GM19043 (cell line): ENCODE measurements at regions not wholly inside any gene's neighbourhood (a gene's known extent, or its start where the extent isn't known, plus 50 kb on each side); places are given as distances from the start of the nearest gene placed in this dataset.
"Not testable (repeated sequence)": the region's sequence is repeated elsewhere in the genome, so short reads cannot be mapped to it uniquely, and the experiment has no call there.

Source experiments
- ATAC-seq: cut with Tn5 transposase; IDR thresholded peaks from one replicate; pipeline ENCODE4 v1.9.1; 2021; ENCODE audit warnings: low read depth; ENCODE audit not compliant: unreplicated experiment

DNA sequence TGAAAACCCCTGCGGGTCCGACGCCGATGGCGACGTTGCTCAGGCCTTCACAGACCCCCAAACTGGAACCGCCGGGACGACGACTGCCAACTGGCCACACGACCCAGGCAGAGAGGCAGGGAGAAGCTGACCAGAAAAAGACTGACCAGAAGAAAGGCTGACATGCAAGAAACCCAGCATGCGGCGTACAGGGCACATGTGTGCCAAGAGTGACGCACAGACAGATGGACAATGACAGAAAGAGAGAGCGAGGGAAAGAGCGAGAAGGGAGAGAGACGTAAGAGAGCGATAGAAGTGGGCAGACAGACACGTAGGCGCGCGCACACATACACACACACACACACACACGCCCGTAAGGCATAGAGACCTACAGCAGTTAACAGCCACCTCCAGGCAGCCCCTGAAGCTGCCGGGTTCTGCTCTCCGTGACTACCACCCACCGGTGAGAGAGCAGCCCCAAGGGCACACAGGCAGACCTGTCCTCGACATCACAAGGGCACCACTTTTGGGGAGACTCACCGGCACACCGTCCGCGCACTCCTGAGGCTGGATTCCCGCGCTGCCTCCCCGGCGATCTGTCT is 67.2 kb upstream of the ZNF527 start:
- no peak for ATAC-seq

DNA sequence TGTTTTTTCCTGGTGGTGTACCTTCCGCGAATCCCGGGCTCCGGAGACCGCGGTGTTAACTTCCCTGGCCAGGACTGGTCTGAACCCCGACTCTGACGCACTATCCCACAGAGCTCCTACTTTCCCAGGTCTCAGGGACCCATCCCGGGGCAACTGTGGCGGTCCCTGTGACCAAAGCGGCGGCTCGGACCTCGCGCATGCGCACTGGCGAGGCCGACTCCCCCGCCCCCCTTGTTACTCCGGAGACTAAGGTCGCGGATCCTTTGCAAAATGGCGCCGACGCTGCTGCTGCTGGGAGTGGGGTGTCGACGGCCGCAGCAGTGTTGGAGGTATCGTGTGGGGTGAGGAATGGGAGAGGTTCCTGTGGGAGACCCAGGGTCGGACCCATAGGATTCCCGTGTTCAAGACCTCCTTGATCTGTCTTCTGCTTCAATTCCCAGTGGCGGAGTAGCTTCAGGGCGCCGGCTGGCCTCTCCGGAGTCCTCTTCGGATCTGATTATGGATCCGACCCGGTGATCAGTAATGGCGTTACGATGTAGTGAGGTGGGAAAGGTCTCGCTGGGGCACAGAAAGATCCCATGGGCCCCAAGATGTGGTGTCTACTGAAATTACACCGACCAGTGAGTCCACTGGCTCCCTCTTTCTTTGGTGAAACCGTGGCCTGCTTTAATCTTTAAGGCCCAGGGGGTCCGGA is 66.6 kb upstream of the ZNF527 start:
- ATAC-seq = no peak

DNA sequence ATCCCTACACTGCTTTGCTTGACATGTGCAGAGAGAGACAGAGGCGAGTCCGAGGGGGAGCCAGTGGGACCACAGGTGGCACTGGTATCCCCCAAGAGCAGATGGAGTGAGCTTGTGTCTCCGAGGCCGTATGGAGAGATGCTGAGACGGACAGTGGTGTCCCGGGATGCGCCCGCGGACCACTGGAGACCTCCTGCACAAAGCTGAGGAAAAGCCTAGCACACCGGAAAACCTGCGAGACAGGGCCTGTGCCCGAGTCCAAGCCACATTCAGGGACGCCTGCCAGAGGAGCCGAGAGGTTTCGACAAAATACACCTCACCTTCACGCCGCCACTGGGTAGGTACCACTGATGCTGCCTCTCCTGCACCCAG is 66.0 kb upstream of the ZNF527 start:
- ATAC-seq = no peak

DNA sequence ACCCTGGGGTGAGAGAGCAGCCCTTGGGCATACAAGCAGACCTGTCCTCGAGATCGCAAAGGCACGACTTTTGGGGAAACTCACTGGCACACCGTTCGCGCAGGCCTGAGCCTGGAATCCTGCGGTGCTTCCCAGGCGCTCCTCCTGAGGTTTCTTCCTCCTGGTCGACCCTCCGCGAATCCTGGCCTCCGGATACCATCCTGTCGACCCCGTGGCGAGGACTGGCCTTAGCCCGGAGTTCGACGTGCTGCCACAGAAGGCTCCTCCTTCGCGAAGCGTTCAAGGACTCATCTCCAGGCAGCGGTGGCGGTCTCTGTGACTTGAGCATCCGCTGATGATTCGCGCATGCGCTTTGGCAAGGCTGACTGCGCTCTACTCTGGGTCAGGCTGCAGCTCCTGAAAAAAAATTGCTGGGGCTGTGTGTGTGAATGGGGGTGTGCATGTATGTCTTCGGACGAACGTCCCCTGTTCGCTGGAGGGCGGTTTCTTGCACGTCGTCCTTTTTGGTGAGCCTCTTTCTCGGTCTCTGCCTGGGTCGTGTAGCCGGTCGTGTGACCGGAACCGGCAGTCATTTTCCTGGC is 64.4 kb upstream of the ZNF527 start:
- ATAC-seq = no peak

DNA sequence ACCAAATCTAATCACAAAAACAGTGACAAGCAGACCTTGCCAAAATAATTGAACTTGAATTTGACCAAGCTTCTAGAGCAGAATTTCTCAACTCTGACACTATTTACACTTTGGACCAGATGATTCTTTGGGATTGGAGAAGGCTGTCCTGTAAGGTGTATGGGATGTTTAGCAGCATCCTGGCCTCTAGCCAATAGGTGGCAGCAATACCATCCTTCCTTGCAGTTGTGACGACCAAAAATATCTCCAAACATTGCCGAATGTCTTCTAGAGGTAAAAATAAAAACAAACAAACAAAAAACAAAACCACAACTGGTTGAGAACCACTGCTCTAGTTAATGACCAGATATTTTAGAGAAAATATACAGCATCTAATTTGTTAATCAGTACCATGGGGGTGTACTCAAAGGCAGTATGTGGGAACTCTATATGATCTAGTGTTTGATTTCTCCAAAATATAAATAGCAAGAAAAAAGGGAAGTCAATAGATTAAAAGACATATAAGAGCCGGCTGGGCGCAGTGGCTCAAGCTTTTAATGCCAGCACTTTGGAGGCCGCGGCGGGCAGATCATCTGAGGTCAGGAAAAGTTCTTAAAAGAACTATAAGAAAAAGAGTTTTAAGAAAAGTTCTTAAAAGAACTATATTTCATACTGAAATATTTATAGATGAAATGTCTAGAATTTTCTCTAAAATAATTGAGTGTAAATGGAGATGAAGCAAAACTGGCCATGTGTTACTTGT is 60.9 kb upstream of the ZNF527 start:
- ATAC-seq = no peak

DNA sequence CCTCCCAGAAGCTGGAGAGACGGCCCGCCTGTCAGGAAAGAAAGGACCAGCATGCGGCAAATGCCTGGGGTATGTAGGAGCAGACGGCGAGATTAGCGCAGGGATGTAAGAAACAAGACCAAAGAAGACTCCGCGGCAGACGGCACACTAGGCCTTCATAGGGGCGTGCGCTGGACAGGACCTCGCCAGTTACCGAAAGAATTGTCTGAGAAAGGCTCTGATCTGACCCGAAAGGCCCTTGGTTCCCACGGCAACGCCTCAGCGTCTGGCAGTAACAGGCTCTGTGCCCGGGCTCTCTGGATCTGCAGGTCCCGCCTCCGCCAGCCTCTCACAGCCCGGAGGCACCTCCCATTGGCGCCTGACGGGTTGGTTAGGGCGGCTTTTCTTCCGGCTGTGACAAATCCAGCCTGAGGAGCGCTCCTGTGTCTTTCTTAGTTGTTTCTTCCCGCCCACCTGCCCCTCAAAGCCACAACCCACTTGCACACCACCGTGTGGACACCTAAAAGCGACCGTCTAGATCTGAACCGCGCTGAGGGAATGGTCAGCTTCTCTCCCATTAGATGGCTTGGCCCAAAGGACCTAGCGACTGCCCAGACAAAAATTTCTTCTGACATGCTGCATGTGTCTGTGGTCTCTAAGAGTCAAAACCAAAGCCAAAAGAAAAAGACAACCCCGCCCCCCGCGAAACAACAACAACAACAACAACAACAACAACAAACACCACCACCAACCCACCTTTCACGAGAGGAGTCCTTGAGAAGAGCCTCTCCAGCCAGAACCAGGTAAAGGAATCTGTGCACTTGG is 58.2 kb upstream of the ZNF527 start:
- ATAC-seq = not testable (repeated sequence)

DNA sequence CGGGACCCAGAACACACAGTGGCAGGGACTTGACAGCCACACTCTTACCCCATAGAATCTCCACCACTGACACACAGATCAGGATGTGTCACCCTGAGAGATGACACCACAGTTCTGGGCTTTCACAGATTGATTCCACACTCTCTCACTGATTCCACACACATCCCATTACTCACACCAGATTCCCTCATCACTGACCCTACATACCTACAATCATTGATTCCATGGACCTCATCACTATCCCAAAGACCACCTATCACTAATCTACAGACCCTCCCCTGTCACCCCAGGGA is 57.6 kb upstream of the ZNF527 start:
- ATAC-seq = no peak

DNA sequence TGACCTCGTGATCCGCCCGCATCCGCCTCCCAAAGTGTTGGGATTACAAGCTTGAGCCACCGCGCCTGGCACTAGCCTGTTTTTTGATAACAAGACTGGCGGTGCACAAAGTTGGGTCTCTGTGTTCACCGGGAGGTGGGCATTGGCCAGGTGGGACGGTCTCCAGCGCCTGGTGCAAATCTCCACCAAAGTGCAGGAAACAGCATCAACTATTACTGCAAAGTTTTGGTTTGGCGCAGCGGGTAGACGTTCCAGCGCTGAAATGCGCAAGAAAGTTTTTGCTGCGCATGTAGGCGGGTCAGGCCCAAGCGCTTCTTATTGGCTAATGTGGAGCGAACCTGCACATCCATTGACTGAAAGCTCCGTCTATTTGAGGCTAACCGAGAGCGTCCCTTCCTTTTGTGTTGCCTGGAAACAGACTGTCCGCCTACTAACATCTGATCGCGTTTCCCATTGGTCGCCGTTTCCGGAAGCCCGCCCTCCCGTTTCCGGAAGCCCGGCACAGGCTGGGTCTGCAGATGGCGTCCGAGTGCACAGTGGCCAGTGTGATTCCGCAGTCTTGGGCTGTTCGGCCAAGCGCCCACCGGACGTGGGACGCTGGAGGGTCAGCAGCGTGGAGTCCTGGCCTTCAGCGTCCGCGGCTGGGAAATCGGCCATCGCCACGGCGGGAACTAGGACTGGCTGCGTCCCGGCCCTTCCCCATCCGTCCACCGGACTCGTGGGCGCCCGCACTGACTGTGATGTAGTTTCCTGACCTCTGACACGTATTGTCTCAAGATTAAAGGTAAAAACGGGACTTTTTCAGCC is 53.3 kb upstream of the ZNF527 start:
- ATAC-seq = peak; percentile 94

DNA sequence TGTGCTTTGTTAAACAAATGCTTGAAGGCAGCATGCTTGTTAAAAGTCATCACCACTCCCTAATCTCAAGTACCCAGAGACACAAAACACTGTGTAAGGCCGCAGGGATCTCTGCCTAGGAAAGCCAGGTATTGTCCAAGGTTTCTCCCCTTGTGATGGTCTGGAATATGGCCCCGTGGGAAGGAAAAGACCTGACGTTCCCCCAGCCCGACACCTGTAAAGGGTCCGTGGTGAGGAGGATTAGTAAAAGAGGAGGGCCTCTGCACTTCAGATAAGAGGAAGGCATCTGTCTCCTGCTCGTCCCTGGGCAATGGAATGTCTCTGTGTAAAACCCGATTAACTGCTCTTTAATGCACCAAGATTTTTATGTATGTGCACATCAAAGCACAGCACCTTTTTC is 49.9 kb upstream of the ZNF527 start:
- ATAC-seq = not testable (repeated sequence)
